ENCODE measurements at regions not wholly inside any gene's neighbourhood (a gene's known extent, or its start where the extent isn't known, plus 50 kb on each side); places are given as distances from the start of the nearest gene placed in this dataset.

- no peaks in the 10 kb centered on the region for H3K4me1 ChIP-seq
- no peaks in the 10 kb centered on the region for H3K36me3 ChIP-seq
- no peaks in the 10 kb centered on the region for H3K9me3 ChIP-seq
- H3K4me3 ChIP-seq: no peak overlapping the region
- no peak for TF ChIP-seq EP300 (IDR thresholded peaks at IDR 0.05)
- TF ChIP-seq CTCF (IDR thresholded peaks at IDR 0.05): no peak
- TF ChIP-seq POLR2A (IDR thresholded peaks at IDR 0.05): no peak
- no peak for TF ChIP-seq POLR2AphosphoS5 (IDR thresholded peaks at IDR 0.05)
- intact Hi-C loops (cut with DNase I): no loop called here
- no peaks in the 10 kb centered on the region for H3K27me3 ChIP-seq
- DNase-seq: no peak
- 74 to 78% methylated on average over 10 of the region's 10 CpGs for WGBS, 2 donors
- no peak overlapping the region for H3K27ac ChIP-seq
Observed at GRCh38 chr6:15033850-15034203, 212.0 kb upstream of the JARID2 start.

GRCh38 chr6:15036690-15037245, 209.1 kb upstream of the JARID2 start:
- TF ChIP-seq POLR2AphosphoS5 (IDR thresholded peaks at IDR 0.05) (no peak), EP300 (IDR thresholded peaks at IDR 0.05) (no peak), CTCF (IDR thresholded peaks at IDR 0.05) (no peak), POLR2A (IDR thresholded peaks at IDR 0.05) (no peak)
- no peak overlapping the region for H3K4me3 ChIP-seq
- no peaks in the 10 kb centered on the region for H3K4me1 ChIP-seq
- no peaks in the 10 kb centered on the region for H3K27me3 ChIP-seq
- H3K27ac ChIP-seq: no peak overlapping the region
- WGBS, 2 donors: 28 to 64% methylated on average over 10 of the region's 10 CpGs
- no peak for DNase-seq
- no peaks in the 10 kb centered on the region for H3K9me3 ChIP-seq
- intact Hi-C loops (cut with DNase I): no loop called here
- H3K36me3 ChIP-seq: no peaks in the 10 kb centered on the region

GRCh38 chr6:15037253-15037652, 208.6 kb upstream of the JARID2 start:
- 80 to 87% methylated on average over 5 of the region's 5 CpGs for WGBS, 2 donors
- no peak for TF ChIP-seq CTCF (IDR thresholded peaks at IDR 0.05)
- TF ChIP-seq POLR2AphosphoS5 (IDR thresholded peaks at IDR 0.05): no peak
- no peak for TF ChIP-seq EP300 (IDR thresholded peaks at IDR 0.05)
- no peak for TF ChIP-seq POLR2A (IDR thresholded peaks at IDR 0.05)
- intact Hi-C loops (cut with DNase I): no loop called here

GRCh38 chr6:15038013-15038791, 207.7 kb upstream of the JARID2 start:
- H3K4me1 ChIP-seq: no peaks in the 10 kb centered on the region
- H3K27me3 ChIP-seq: no peaks in the 10 kb centered on the region
- H3K4me3 ChIP-seq: no peak overlapping the region
- no peak overlapping the region for H3K27ac ChIP-seq
- TF ChIP-seq CTCF (IDR thresholded peaks at IDR 0.05): no peak
- no peak for TF ChIP-seq POLR2AphosphoS5 (IDR thresholded peaks at IDR 0.05)
- TF ChIP-seq POLR2A (IDR thresholded peaks at IDR 0.05): no peak
- TF ChIP-seq EP300 (IDR thresholded peaks at IDR 0.05): no peak
- 96 to 97% methylated on average over 11 of the region's 11 CpGs for WGBS, 2 donors
- intact Hi-C loops (cut with DNase I): no loop called here
- H3K9me3 ChIP-seq: no peaks in the 10 kb centered on the region
- DNase-seq: no peak
- H3K36me3 ChIP-seq: no peaks in the 10 kb centered on the region

More at GRCh38 chr6:15037253-15037652, 208.6 kb upstream of the JARID2 start:
- DNase-seq: no peak
- H3K27ac ChIP-seq: no peak overlapping the region
- no peak overlapping the region for H3K4me3 ChIP-seq
- no peaks in the 10 kb centered on the region for H3K9me3 ChIP-seq
- no peaks in the 10 kb centered on the region for H3K36me3 ChIP-seq
- H3K27me3 ChIP-seq: no peaks in the 10 kb centered on the region
- H3K4me1 ChIP-seq: no peaks in the 10 kb centered on the region

Data from sigmoid colon (tissue), 6 donors.